ENCODE measurements at regions not wholly inside any gene's neighbourhood (a gene's known extent, or its start where the extent isn't known, plus 50 kb on each side); places are given as distances from the start of the nearest gene placed in this dataset.

- Histone ChIP-seq H3K27ac (replicated peaks) (no peak overlapping the region), H3K4me1 (no peaks in the 10 kb centered on the region), H3K4me3 (no peak overlapping the region), H3K9me3 (replicated peaks) (no peaks in the 10 kb centered on the region), H3K27me3 (ENCODE audit: low read depth) (no peaks in the 10 kb centered on the region), H3K36me3 (no peaks in the 10 kb centered on the region)
- intact Hi-C loops (cut with micrococcal nuclease) = no loop called here
- TF ChIP-seq, protein P1, sequence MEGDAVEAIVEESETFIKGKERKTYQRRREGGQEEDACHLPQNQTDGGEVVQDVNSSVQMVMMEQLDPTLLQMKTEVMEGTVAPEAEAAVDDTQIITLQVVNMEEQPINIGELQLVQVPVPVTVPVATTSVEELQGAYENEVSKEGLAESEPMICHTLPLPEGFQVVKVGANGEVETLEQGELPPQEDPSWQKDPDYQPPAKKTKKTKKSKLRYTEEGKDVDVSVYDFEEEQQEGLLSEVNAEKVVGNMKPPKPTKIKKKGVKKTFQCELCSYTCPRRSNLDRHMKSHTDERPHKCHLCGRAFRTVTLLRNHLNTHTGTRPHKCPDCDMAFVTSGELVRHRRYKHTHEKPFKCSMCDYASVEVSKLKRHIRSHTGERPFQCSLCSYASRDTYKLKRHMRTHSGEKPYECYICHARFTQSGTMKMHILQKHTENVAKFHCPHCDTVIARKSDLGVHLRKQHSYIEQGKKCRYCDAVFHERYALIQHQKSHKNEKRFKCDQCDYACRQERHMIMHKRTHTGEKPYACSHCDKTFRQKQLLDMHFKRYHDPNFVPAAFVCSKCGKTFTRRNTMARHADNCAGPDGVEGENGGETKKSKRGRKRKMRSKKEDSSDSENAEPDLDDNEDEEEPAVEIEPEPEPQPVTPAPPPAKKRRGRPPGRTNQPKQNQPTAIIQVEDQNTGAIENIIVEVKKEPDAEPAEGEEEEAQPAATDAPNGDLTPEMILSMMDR (IDR thresholded peaks at IDR 0.05; ENCODE audit: borderline replicate concordance) = no peak
- no peak for DNase-seq
Measured at GRCh38 chr3:168284728-168285127, 189.0 kb upstream of the GOLIM4 start.

DNA sequence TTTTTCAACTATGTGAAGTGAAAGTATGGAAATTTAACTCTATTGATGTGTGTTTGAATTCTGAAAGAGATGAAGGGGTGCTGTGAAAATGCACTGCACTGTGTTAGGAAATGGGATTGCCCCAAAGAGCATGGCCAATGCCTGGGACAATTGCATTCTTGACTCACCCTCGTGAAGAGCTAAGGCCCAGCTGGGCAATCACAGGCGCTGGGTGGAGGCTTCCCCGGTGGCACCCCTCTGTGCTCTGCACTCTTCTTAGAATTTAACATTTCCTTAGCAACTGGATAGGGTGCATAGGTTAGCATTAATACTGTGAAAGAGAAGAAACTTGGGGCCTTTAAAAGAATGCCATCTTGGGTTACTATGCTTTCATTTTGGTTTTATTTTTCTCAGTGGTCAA is 179.9 kb upstream of the GOLIM4 start:
- DNase-seq = no peak
- H3K4me3 ChIP-seq = no peak overlapping the region
- H3K4me1 ChIP-seq = no peaks in the 10 kb centered on the region
- intact Hi-C loops (cut with micrococcal nuclease) = no loop called here
- TF ChIP-seq, protein P1 (IDR thresholded peaks at IDR 0.05; ENCODE audit: borderline replicate concordance) = no peak
- H3K27ac ChIP-seq (replicated peaks) = no peak overlapping the region
- H3K36me3 ChIP-seq = no peaks in the 10 kb centered on the region
- no peaks in the 10 kb centered on the region for H3K9me3 ChIP-seq (replicated peaks)
- H3K27me3 ChIP-seq (ENCODE audit: low read depth) = no peaks in the 10 kb centered on the region

DNA sequence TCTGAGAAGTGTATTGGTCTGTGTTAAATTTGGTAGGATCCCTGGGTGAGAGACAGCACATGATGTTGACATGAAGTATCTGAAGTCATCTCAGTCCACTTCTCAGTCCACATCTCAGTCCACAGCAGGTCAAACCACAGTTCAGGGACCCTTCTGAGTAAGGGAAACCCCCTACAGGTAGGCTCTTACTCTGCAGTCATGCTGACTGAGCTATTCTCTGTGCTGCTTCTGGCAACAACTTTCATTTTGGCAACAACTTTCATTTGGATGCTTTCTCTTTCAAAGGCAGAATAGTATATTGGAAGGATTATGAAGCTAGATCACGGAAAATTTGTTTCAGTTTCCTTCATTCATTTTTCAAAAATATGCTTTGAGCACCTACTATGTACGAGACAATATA is 178.2 kb upstream of the GOLIM4 start:
- Histone ChIP-seq H3K4me1 (no peaks in the 10 kb centered on the region), H3K4me3 (no peak overlapping the region), H3K27ac (replicated peaks) (no peak overlapping the region), H3K9me3 (replicated peaks) (no peaks in the 10 kb centered on the region), H3K27me3 (ENCODE audit: low read depth) (no peaks in the 10 kb centered on the region), H3K36me3 (no peaks in the 10 kb centered on the region)
- intact Hi-C loops (cut with micrococcal nuclease) = no loop called here
- TF ChIP-seq, protein P1 (IDR thresholded peaks at IDR 0.05; ENCODE audit: borderline replicate concordance) = no peak
- DNase-seq = no peak

DNA sequence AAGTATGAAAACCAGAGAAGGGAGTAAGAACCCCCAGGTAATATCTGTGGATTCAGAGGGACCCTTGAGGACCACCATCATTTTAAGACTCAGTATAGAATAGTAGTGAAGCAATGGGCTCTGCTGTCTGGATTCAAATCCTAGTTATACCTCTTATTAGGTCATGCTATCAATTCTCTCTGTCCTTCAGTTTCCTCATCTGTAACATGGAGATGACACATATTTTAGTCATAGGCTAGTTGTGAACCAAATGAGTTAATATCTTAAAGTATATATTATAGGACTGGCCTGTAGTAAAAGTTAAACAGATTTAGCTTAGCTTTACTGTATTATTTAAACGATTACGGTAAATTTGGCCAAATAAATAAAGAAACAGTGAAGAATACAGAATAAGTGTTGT is 177.3 kb upstream of the GOLIM4 start:
- Histone ChIP-seq H3K4me3 (no peak overlapping the region), H3K27ac (replicated peaks) (no peak overlapping the region), H3K27me3 (ENCODE audit: low read depth) (no peaks in the 10 kb centered on the region), H3K9me3 (replicated peaks) (no peaks in the 10 kb centered on the region), H3K4me1 (no peaks in the 10 kb centered on the region), H3K36me3 (no peaks in the 10 kb centered on the region)
- TF ChIP-seq, protein P1 (IDR thresholded peaks at IDR 0.05; ENCODE audit: borderline replicate concordance) = no peak
- intact Hi-C loops (cut with micrococcal nuclease) = no loop called here
- no peak for DNase-seq

DNA sequence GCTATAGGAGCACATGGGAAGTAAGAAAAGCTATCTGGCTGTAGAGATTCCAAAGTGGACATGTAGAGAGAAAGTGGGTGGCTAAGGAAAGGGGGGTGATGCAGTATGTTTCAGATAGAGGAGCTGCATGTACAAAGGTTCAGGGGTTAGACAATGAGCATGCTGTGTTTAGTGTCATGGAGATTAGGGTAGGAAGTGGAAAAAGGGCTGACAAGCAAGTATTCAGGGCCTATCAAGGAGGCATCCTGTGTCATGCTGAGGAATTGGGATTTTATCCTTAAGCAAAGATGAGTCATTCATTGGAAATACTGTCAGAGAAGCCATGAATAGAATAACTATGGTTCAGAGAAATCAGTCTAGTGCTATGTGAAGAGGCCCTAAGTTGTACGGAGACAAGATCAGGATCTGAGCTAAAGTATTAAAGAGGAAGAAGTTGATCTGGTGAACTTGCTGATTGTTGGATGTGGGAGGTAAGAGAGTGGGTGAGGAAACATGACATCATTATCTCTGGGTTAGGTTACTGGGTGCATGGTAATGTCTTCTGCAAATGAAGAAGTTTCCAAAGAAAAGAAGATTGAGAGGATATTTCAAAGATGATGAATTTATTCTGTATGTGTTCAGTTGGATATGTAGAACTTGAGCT is 176.7 kb upstream of the GOLIM4 start:
- no peak overlapping the region for H3K4me3 ChIP-seq
- H3K4me1 ChIP-seq = no peaks in the 10 kb centered on the region
- H3K27ac ChIP-seq (replicated peaks) = no peak overlapping the region
- H3K36me3 ChIP-seq = no peaks in the 10 kb centered on the region
- no peak for DNase-seq
- H3K27me3 ChIP-seq (ENCODE audit: low read depth) = no peaks in the 10 kb centered on the region
- no peaks in the 10 kb centered on the region for H3K9me3 ChIP-seq (replicated peaks)
- intact Hi-C loops (cut with micrococcal nuclease) = no loop called here
- TF ChIP-seq, protein P1 (IDR thresholded peaks at IDR 0.05; ENCODE audit: borderline replicate concordance) = no peak
